GM18870 (cell line): ENCODE measurements at regions not wholly inside any gene's neighbourhood (a gene's known extent, or its start where the extent isn't known, plus 50 kb on each side); places are given as distances from the start of the nearest gene placed in this dataset.

Source experiments
- ATAC-seq: cut with Tn5 transposase; IDR thresholded peaks from one replicate; pipeline ENCODE4 v1.9.1; 2021; ENCODE audit warnings: moderate library complexity; ENCODE audit not compliant: unreplicated experiment

DNA sequence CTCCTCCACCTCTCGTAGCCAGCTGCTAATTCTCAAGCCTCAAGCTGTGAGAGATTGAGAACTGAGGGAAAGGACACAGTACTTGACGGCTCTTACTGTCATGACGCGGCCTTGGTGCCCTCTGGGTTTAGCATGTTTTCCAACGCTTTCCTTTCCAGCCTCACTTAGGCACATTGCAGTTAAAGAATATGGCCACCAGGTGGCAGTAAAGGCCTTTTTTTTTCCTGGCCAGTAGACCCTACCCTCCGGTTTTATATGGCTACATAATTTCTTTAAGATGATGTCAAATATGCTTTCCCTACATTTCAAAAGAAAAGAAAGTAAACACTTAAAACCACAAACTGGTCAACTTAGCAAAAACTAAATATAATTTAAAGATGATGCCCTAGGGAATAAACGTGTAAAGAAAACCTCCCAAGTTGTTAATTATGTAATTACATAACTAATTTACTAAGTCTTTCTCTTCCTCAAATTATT lies 56.8 kb upstream of the PRDX6 start:
- no peak for ATAC-seq

DNA sequence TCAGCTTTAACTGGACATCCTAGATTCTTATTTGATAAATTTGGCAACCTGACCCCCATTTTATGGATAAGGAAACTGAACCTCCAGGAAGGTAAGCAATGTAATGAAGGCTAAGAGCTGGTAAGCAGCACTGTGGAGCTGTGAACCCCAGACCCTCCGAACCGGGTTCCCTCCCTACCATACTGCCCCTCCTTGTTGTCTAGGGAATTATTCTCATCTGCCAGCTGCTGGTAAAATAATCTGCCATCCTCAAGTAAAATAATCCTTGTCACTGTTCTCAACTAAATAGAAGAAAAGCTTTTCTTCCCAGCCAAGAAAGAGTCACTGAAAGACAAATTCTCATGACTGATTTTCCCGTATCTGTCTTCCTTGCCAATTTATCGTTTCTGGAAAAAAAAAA lies 55.8 kb upstream of the PRDX6 start:
- ATAC-seq = no peak

DNA sequence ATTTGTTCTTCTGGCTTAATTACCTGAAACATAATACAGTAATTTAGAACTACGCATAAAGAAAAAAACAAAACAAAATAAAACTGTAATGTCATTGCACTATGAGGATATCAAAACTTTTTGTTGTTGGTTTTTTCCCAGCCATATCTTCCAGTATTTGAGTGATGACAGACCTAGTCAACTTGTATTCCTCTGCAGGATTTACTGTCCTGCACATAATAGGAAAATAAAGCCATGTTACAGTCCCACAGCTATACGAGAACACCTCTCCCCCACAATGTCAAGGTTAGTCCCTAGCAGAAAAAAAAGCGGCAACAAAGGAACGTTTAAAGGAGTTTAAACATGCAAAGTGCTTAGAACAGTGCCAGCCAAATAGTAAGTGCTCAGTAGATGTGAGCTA lies 55.3 kb upstream of the PRDX6 start:
- no peak for ATAC-seq

DNA sequence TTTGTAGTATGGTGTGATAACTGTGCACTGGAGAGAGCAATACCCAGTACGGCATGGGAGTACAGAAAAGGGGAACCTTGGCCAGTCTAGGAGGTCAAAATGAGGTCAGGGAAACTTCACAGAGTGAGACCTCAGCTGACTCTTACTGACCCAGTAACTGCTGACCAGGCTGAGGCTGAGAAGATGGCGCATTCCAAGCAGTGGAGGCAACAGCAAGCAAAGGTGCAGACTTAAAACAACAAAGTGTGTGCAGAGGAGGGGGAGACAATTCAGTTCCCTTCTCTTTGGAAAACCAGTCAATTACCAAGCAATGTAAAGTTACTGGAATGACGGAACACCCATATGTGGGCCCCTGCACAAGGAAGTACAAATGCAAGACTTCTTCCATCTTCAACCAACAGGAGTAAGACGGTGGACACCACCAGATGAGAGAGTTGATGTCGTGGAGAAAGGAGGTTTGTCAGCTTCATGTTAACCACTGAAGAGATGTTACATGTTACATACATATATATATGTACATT lies 54.6 kb upstream of the PRDX6 start:
- no peak for ATAC-seq

DNA sequence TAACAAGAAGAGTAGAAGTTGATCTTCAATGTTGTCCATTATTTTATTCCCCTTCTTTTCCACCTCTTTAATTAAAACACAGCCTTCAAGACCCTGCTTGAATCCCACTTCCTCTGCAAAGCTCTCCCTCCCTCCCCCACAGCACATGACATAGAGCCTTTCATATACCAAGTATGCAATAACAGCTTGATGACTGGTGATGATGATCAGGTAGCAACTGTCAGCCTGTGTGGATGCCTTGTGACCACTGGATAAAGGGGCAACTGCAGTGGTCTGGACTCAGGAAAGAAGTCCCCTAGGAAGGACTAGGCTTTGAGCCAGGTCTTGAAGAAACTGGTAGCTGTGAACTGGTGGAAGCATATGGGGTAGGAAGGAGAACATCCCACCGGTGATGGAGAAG lies 53.8 kb upstream of the PRDX6 start:
- ATAC-seq = no peak

DNA sequence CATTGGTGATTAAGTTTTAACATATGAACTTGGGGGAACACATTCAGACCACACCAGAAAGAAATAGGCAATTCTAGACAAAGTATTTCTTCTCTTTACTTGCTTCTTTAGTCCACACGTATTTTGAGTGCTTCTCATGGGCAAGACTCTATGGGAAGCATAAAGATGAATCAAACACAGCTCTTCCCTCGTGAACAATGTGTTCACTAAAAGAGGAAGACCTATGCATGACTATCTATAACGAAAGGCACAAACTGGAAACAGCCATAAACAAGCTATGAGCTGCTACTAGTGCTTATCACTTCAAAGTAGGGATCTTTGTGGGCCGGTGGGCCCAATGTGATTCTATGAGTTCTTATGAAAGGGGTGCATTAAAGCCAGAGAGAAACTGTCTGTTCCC lies 53.0 kb upstream of the PRDX6 start:
- no peak for ATAC-seq

DNA sequence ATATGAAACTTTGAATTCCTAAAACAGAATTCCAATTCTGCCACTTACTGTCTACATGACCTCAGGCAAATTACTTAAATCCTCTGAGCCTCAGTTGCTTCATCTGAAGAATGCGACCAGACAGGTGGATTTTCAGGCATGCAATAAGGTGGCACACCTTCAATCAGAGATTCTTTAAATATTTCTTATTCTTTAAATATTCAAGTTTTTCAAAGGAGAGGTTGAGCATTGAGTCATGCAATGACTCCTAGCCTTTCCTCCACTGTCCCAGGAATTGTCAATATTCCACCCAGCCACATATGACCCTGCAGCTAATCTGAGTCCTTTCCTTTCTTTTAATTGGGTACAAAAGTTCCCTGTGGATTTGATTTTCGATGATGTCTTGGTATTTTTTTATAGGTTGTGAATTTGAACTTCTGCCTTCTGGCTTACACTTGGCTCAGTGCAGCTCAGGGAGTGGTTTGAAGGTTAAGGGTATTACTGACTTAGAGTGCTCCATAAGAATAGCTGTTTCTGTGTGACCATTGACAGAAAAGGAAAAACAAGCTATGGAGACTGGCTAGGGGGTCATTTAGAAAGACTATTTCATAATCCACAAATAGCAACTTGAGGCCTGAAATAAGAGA lies 52.2 kb upstream of the PRDX6 start:
- no peak for ATAC-seq

DNA sequence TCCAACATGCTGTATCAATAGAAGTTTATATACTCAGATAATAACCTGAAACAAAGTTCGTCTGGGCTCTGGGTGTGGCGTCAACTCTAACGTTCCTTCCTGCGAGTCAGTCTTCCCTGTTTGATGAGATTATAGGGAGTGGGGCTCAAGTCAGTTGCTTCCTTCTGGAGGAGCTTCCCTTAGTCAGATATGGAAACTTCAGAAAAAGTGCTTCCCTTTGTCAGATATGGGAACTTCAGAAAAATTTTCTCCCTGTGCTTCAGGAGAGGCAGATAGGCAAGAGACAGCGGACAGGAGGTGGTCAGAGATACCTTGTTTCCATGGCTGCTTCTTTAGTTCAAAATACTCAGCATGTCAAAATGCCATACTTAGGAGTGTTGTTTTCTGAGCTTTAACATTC lies 51.1 kb upstream of the PRDX6 start:
- no peak for ATAC-seq

DNA sequence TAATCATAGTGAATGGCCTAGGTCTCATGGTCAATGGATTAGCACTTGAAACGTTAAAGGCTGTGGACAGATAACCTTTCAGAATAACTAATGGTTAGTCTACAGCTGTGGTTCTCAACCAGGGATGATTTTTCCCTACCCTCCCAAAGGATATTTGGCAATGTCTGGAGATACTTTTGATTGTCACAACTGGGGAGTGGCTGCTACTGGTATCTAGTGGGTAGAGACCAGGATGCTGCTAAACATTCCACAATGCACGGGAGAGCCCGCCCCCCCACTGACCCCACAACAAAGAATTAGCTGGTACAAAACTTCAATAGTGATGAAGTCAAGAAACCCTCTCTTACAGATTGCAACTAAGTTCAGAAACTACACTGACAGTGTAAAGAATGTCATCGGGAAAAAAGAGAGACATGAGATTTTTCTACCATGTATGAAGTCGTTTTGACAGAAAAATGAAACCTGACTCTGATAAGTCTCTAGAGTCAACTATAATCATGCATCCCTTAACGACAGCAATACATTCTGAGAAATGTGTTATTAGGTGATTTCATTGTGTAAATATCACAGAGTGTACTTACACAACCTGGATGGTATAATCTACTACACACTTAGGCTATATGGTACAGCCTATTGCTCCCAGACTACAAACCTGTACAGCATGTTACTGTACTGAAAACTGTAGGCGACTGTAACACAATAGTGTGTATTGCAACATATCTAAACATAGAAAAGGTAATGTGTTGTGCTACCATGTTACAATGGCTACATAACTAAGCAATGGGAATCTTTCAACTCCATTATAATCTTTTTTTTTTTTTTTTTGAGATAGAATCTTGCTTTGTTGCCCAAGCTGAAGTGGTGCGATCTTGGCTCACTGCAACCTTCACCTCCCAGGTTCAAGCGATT lies 49.7 kb upstream of the PRDX6 start:
- no peak for ATAC-seq
